ENCODE measurements at regions not wholly inside any gene's neighbourhood (a gene's known extent, or its start where the extent isn't known, plus 50 kb on each side); places are given as distances from the start of the nearest gene placed in this dataset.

DNA sequence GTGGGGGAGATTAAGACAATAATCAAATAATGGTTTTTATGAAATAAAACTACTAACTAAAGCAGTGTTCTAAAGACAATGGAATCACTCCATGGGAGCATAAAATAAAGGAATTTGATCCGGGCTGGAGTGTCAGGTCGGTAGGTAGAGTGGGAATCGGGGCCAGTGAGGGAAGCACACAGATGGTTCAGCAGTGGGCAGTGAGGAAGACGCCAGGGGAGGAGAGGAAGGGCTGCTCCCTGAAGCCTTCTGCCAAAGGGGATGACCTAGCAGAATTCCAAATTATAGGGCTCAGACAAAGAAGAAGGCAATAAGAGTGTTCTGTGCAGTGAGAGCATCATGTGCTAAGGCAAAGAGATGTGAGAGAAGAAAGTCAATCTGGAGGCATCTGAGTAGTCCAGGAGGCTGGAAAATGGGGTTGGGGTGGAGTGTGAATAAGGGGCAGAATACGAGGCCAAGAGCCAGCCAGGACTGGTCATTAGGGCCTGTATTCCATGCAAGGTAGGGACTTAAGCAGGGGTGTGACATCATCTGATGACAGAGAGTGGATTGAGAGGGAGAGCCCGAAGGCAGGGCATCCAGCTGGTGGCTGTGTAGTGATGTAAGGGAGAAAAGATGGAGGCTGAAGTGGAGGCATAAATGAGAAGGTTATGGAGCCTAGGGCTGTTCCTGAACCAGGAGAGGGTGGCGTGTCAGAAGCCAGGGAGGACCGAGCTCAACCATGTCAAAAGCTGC lies 137.6 kb downstream of the COPRS start:
- H3K4me2 ChIP-seq (ENCODE audit: insufficient read depth in 1 of 2, low read depth in 2 of 2, low read length in 2 of 2): no peak overlapping the region
- ChIA-PET POLR2A (ENCODE audit: partially characterized antibody) (no interaction called here), CTCF (ENCODE audit: partially characterized antibody) (interaction anchor here (0.6 to 2.1 kb wide), 4 partner anchors 8 to 177 kb away, joined by 3 to 9 read pairs (median 4); no protein-coding TSS in a partner anchor)
- H2BK20ac ChIP-seq (ENCODE audit: low read length): no peak overlapping the region
- no peaks in the 10 kb centered on the region for H3K36me3 ChIP-seq (ENCODE audit: control insufficient read depth in 2 of 4, insufficient read depth in 4 of 4, low read length in 3 of 4)
- no peak overlapping the region for H2AK5ac ChIP-seq (ENCODE audit: low read depth, low read length)
- H3K79me2 ChIP-seq (ENCODE audit: control insufficient read depth in 1 of 2, insufficient read depth in 2 of 2, low read length in 2 of 2): no peaks in the 10 kb centered on the region
- no peak overlapping the region for H2BK15ac ChIP-seq (ENCODE audit: low read length)
- TF ChIP-seq JUND (IDR thresholded peaks at IDR 0.05; ENCODE audit: low read length) (no peak), YY1 (IDR thresholded peaks at IDR 0.05; ENCODE audit: low read depth, low read length) (no peak), SUZ12 (IDR thresholded peaks at IDR 0.05; ENCODE audit: low read length) (no peak), CBX5 (IDR thresholded peaks at IDR 0.05; ENCODE audit: low read depth, low read length) (no peak), ASH2L (IDR thresholded peaks at IDR 0.05; ENCODE audit: low read length) (no peak), KDM4A (IDR thresholded peaks at IDR 0.05; ENCODE audit: low read depth, low read length, severe bottlenecking) (no peak), SIRT6 (IDR thresholded peaks at IDR 0.05; ENCODE audit: low read length) (no peak), ZNF274 (IDR thresholded peaks at IDR 0.05; ENCODE audit: borderline replicate concordance, extremely low read depth, low read length) (no peak), SP2 (IDR thresholded peaks at IDR 0.05; ENCODE audit: low read length) (no peak)
- TF ChIP-seq, protein P1, sequence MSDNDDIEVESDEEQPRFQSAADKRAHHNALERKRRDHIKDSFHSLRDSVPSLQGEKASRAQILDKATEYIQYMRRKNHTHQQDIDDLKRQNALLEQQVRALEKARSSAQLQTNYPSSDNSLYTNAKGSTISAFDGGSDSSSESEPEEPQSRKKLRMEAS (IDR thresholded peaks at IDR 0.05): no peak
- H4K91ac ChIP-seq (replicated peaks; ENCODE audit: insufficient read length, low read length): no peak overlapping the region
- no peaks in the 10 kb centered on the region for H4K20me1 ChIP-seq (replicated peaks in 1 of 2; ENCODE audit: control insufficient read depth in 1 of 2, insufficient read depth in 2 of 2, low read length in 2 of 2)
- H3K27ac ChIP-seq (ENCODE audit: low read depth, low read length): no peak overlapping the region
- H4K8ac ChIP-seq (ENCODE audit: extremely low read depth, insufficient read depth, low read length): no peak overlapping the region
- no peaks in the 10 kb centered on the region for H3K4me1 ChIP-seq (replicated peaks in 1 of 4; ENCODE audit: control insufficient read depth in 3 of 4, insufficient read depth in 4 of 4, low read length in 3 of 4)
- H3K79me1 ChIP-seq (ENCODE audit: low read depth, low read length): no peaks in the 10 kb centered on the region
- no peaks in the 10 kb centered on the region for H3K27me3 ChIP-seq (replicated peaks in 1 of 4; ENCODE audit: control insufficient read depth in 3 of 4, extremely low read depth in 1 of 4, insufficient read depth in 3 of 4, low read length in 3 of 4)
- H2BK120ac ChIP-seq (replicated peaks; ENCODE audit: low read depth, low read length): no peak overlapping the region
- peak in 1 of 2 experiments; percentile 28 for DNase-seq (ENCODE audit: low read depth in 1 of 2, low spot score in 2 of 2)
- H4K5ac ChIP-seq (ENCODE audit: insufficient read length, low read depth, low read length): no peak overlapping the region
- no peak overlapping the region for H2BK5ac ChIP-seq (ENCODE audit: low read depth, low read length)
- no peak overlapping the region for H3K9ac ChIP-seq (replicated peaks in 1 of 4; ENCODE audit: extremely low read depth in 1 of 4, low read depth in 3 of 4, low read length in 3 of 4)
- no peak overlapping the region for H3K4me3 ChIP-seq (ENCODE audit: extremely low read depth in 1 of 4, insufficient read depth in 2 of 4, low read depth in 3 of 4, low read length in 4 of 4)
- no peak overlapping the region for H2AFZ ChIP-seq (ENCODE audit: low read length)
- WGBS, 2 experiments (ENCODE audit: extremely low coverage in 1 of 2, insufficient coverage in 1 of 2, insufficient read length in 1 of 2, insufficient replicate concordance in 2 of 2, low coverage in 1 of 2, low lambda C conversion rate in 2 of 2, missing lambda C conversion rate in 1 of 2): 91% methylated on average over 8 of the region's 8 CpGs; no CpG with 5 or more reads in 1 of the 2 experiments
- H3K56ac ChIP-seq (replicated peaks; ENCODE audit: insufficient read length, low read depth, low read length): no peak overlapping the region
- no peak for FAIRE-seq
- H3K23ac ChIP-seq (ENCODE audit: insufficient read length): no peak overlapping the region
- H2BK12ac ChIP-seq (ENCODE audit: low read depth, low read length): no peak overlapping the region
- no peak overlapping the region for H3K18ac ChIP-seq (ENCODE audit: extremely low read depth, low read length)
- H3K9me3 ChIP-seq (ENCODE audit: insufficient read depth in 2 of 2, low read depth in 1 of 2, low read length in 1 of 2): no peaks in the 10 kb centered on the region
- peak overlapping the region; percentile 3 for H3K4ac ChIP-seq (replicated peaks; ENCODE audit: insufficient read length, low read depth, low read length)
- H3K23me2 ChIP-seq (ENCODE audit: low read depth, low read length): no peaks in the 10 kb centered on the region; the same call in 1 of the 2 replicates
- no peak overlapping the region for H3K14ac ChIP-seq (ENCODE audit: insufficient read length)

Data from H1 (cell line).